ENCODE measurements at regions not wholly inside any gene's neighbourhood (a gene's known extent, or its start where the extent isn't known, plus 50 kb on each side); places are given as distances from the start of the nearest gene placed in this dataset.

DNA sequence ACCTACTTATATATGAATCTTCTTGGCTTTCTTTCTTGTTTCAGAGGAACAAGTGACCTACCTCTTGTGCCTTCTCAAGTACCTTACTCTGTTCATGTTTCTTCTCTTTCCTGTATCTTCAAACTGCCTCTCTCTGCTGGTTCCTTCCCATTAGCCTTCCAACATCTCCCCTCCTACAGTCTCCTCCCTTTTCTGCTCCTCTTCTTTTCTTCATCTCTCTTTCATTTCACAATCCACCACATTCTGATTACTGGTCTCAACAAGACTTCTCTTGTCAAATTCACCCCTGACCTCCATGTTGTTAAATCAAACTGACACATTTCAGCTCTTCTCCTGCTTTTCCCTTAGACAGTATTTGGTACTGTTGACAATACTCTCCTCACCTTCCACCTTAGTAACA, 95.6 kb downstream of the BRMS1L start:
- no peak overlapping the region for H2AFZ ChIP-seq (ENCODE audit: low read depth, low read length)
- no peak for DNase-seq (ENCODE audit: low read depth)
- FAIRE-seq = no peak

More for the DNA sequence above, 95.6 kb downstream of the BRMS1L start:
- Mint-ChIP-seq H3K9me3 (ENCODE audit: unreplicated experiment) (peaks cover 2% of the 10 kb centered on the region), H3K4me3 (ENCODE audit: unreplicated experiment) (no peak overlapping the region), H3K4me1 (ENCODE audit: low read depth, unreplicated experiment) (no peaks in the 10 kb centered on the region), H3K36me3 (ENCODE audit: low read depth, unreplicated experiment) (no peaks in the 10 kb centered on the region), H3K27ac (ENCODE audit: unreplicated experiment) (no peak overlapping the region), H3K27me3 (ENCODE audit: low read depth, unreplicated experiment) (no peaks in the 10 kb centered on the region)
- H3K4me2 ChIP-seq (ENCODE audit: low read length) = no peak overlapping the region
- no peaks in the 10 kb centered on the region for H3K27me3 ChIP-seq (ENCODE audit: insufficient read depth, low read length)
- H4K20me1 ChIP-seq (ENCODE audit: insufficient read depth, low read length) = no peaks in the 10 kb centered on the region
- TF ChIP-seq EZH2 (IDR thresholded peaks at IDR 0.05; ENCODE audit: insufficient read depth, low read length) = no peak
- TF ChIP-seq, protein P1, sequence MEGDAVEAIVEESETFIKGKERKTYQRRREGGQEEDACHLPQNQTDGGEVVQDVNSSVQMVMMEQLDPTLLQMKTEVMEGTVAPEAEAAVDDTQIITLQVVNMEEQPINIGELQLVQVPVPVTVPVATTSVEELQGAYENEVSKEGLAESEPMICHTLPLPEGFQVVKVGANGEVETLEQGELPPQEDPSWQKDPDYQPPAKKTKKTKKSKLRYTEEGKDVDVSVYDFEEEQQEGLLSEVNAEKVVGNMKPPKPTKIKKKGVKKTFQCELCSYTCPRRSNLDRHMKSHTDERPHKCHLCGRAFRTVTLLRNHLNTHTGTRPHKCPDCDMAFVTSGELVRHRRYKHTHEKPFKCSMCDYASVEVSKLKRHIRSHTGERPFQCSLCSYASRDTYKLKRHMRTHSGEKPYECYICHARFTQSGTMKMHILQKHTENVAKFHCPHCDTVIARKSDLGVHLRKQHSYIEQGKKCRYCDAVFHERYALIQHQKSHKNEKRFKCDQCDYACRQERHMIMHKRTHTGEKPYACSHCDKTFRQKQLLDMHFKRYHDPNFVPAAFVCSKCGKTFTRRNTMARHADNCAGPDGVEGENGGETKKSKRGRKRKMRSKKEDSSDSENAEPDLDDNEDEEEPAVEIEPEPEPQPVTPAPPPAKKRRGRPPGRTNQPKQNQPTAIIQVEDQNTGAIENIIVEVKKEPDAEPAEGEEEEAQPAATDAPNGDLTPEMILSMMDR (IDR thresholded peaks at IDR 0.05; ENCODE audit: insufficient read depth, low read depth, low read length) = no peak
- no peak overlapping the region for H3K4me3 ChIP-seq (ENCODE audit: insufficient read depth, low read depth, low read length)
- H3K27ac ChIP-seq (ENCODE audit: low read depth, low read length) = no peak overlapping the region
- no peaks in the 10 kb centered on the region for H3K36me3 ChIP-seq (ENCODE audit: insufficient read depth, low read length)
- H3K79me2 ChIP-seq (ENCODE audit: insufficient read depth, low read length) = no peaks in the 10 kb centered on the region
- H3K9me3 ChIP-seq (ENCODE audit: insufficient read depth, low read depth, low read length) = no peaks in the 10 kb centered on the region
- H3K9ac ChIP-seq (ENCODE audit: low read length) = no peak overlapping the region
- no peaks in the 10 kb centered on the region for H3K4me1 ChIP-seq (ENCODE audit: insufficient read depth, low read length)

Data from astrocyte (in vitro differentiated cells and primary cell).